ENCODE measurements at regions not wholly inside any gene's neighbourhood (a gene's known extent, or its start where the extent isn't known, plus 50 kb on each side); places are given as distances from the start of the nearest gene placed in this dataset.

- ChIA-PET POLR2A (no interaction called here), CTCF (no interaction called here)
- no peak for TF ChIP-seq FOXM1 (IDR thresholded peaks at IDR 0.05; ENCODE audit: borderline replicate concordance)
- TF ChIP-seq BHLHE40 (IDR thresholded peaks at IDR 0.05; ENCODE audit: borderline replicate concordance), result no peak
- TF ChIP-seq SUZ12 (IDR thresholded peaks at IDR 0.05), result no peak
- TF ChIP-seq ZNF384 (IDR thresholded peaks at IDR 0.05), result no peak
- TF ChIP-seq CTBP1 (IDR thresholded peaks at IDR 0.05; ENCODE audit: borderline replicate concordance), result no peak
- TF ChIP-seq FOXA1 (IDR thresholded peaks at IDR 0.05), result no peak
- no peak for TF ChIP-seq L3MBTL2 (conservative IDR thresholded peaks at IDR 0.05)
- TF ChIP-seq ELF4 (IDR thresholded peaks at IDR 0.05), result no peak
- TF ChIP-seq LEF1 (IDR thresholded peaks at IDR 0.05; ENCODE audit: borderline replicate concordance), result no peak
- TF ChIP-seq ARNT (IDR thresholded peaks at IDR 0.05), result no peak
- no peak for TF ChIP-seq TARDBP (IDR thresholded peaks at IDR 0.05)
- no peak for TF ChIP-seq PKNOX1 (IDR thresholded peaks at IDR 0.05)
- TF ChIP-seq SP1 (IDR thresholded peaks at IDR 0.05), result no peak
- TF ChIP-seq NFRKB (IDR thresholded peaks at IDR 0.05), result no peak
- no peak for TF ChIP-seq FOXK2 (IDR thresholded peaks at IDR 0.05)
- DNase-seq (ENCODE audit: extremely low spot score), result no peak
Measured at GRCh38 chr14:28057359-28058296, 709.0 kb upstream of the FOXG1 start.

- no peak for DNase-seq (ENCODE audit: extremely low spot score)
- ChIA-PET CTCF (no interaction called here), POLR2A (no interaction called here)
- no peak for TF ChIP-seq TARDBP (IDR thresholded peaks at IDR 0.05)
- no peak for TF ChIP-seq PKNOX1 (IDR thresholded peaks at IDR 0.05)
- TF ChIP-seq CTBP1 (IDR thresholded peaks at IDR 0.05; ENCODE audit: borderline replicate concordance), result no peak
- TF ChIP-seq FOXK2 (IDR thresholded peaks at IDR 0.05), result no peak
- no peak for TF ChIP-seq ELF4 (IDR thresholded peaks at IDR 0.05)
- TF ChIP-seq LEF1 (IDR thresholded peaks at IDR 0.05; ENCODE audit: borderline replicate concordance), result no peak
- no peak for TF ChIP-seq NFRKB (IDR thresholded peaks at IDR 0.05)
- no peak for TF ChIP-seq ARNT (IDR thresholded peaks at IDR 0.05)
- no peak for TF ChIP-seq ZNF384 (IDR thresholded peaks at IDR 0.05)
- TF ChIP-seq FOXM1 (IDR thresholded peaks at IDR 0.05; ENCODE audit: borderline replicate concordance), result no peak
- no peak for TF ChIP-seq BHLHE40 (IDR thresholded peaks at IDR 0.05; ENCODE audit: borderline replicate concordance)
- no peak for TF ChIP-seq SUZ12 (IDR thresholded peaks at IDR 0.05)
- no peak for TF ChIP-seq HDGF (IDR thresholded peaks at IDR 0.05; ENCODE audit: borderline replicate concordance)
- no peak for TF ChIP-seq FOXA1 (IDR thresholded peaks at IDR 0.05)
- TF ChIP-seq SP1 (IDR thresholded peaks at IDR 0.05), result no peak
- TF ChIP-seq L3MBTL2 (conservative IDR thresholded peaks at IDR 0.05), result no peak
Measured at GRCh38 chr14:28059254-28059653, 707.3 kb upstream of the FOXG1 start.

GRCh38 chr14:28061006-28061405 is 705.6 kb upstream of the FOXG1 start:
- POLR2A ChIA-PET, result no interaction called here
- no peak for TF ChIP-seq SP1 (IDR thresholded peaks at IDR 0.05)
- TF ChIP-seq PKNOX1 (IDR thresholded peaks at IDR 0.05), result no peak
- no peak for TF ChIP-seq FOXA1 (IDR thresholded peaks at IDR 0.05)
- TF ChIP-seq ELF4 (IDR thresholded peaks at IDR 0.05), result no peak
- TF ChIP-seq LEF1 (IDR thresholded peaks at IDR 0.05; ENCODE audit: borderline replicate concordance), result no peak
- no peak for TF ChIP-seq HDGF (IDR thresholded peaks at IDR 0.05; ENCODE audit: borderline replicate concordance)
- no peak for TF ChIP-seq CTBP1 (IDR thresholded peaks at IDR 0.05; ENCODE audit: borderline replicate concordance)
- no peak for TF ChIP-seq FOXK2 (IDR thresholded peaks at IDR 0.05)
- no peak for TF ChIP-seq SUZ12 (IDR thresholded peaks at IDR 0.05)
- no peak for TF ChIP-seq FOXM1 (IDR thresholded peaks at IDR 0.05; ENCODE audit: borderline replicate concordance)
- TF ChIP-seq L3MBTL2 (conservative IDR thresholded peaks at IDR 0.05), result no peak
- no peak for TF ChIP-seq BHLHE40 (IDR thresholded peaks at IDR 0.05; ENCODE audit: borderline replicate concordance)
- no peak for TF ChIP-seq ARNT (IDR thresholded peaks at IDR 0.05)
- no peak for TF ChIP-seq ZNF384 (IDR thresholded peaks at IDR 0.05)
- TF ChIP-seq NFRKB (IDR thresholded peaks at IDR 0.05), result no peak
- CTCF ChIA-PET, result no interaction called here
- DNase-seq (ENCODE audit: extremely low spot score), result no peak

GRCh38 chr14:28077021-28077420 is 689.6 kb upstream of the FOXG1 start:
- TF ChIP-seq FOXA1 (IDR thresholded peaks at IDR 0.05) (no peak), BHLHE40 (IDR thresholded peaks at IDR 0.05; ENCODE audit: borderline replicate concordance) (no peak), PKNOX1 (IDR thresholded peaks at IDR 0.05) (no peak), ZNF384 (IDR thresholded peaks at IDR 0.05) (no peak), ARNT (IDR thresholded peaks at IDR 0.05) (no peak), TARDBP (IDR thresholded peaks at IDR 0.05) (no peak), FOXK2 (IDR thresholded peaks at IDR 0.05) (no peak), FOXM1 (IDR thresholded peaks at IDR 0.05; ENCODE audit: borderline replicate concordance) (no peak), ELF4 (IDR thresholded peaks at IDR 0.05) (no peak), SUZ12 (IDR thresholded peaks at IDR 0.05) (no peak), L3MBTL2 (conservative IDR thresholded peaks at IDR 0.05) (no peak), LEF1 (IDR thresholded peaks at IDR 0.05; ENCODE audit: borderline replicate concordance) (no peak), SP1 (IDR thresholded peaks at IDR 0.05) (no peak), CTBP1 (IDR thresholded peaks at IDR 0.05; ENCODE audit: borderline replicate concordance) (no peak), HDGF (IDR thresholded peaks at IDR 0.05; ENCODE audit: borderline replicate concordance) (no peak), NFRKB (IDR thresholded peaks at IDR 0.05) (no peak)
- CTCF ChIA-PET, result no interaction called here
- POLR2A ChIA-PET, result no interaction called here
- DNase-seq (ENCODE audit: extremely low spot score), result no peak

GRCh38 chr14:28083389-28083788 is 683.2 kb upstream of the FOXG1 start:
- POLR2A ChIA-PET, result no interaction called here
- TF ChIP-seq PKNOX1 (IDR thresholded peaks at IDR 0.05) (no peak), L3MBTL2 (conservative IDR thresholded peaks at IDR 0.05) (no peak), BHLHE40 (IDR thresholded peaks at IDR 0.05; ENCODE audit: borderline replicate concordance) (no peak), CTBP1 (IDR thresholded peaks at IDR 0.05; ENCODE audit: borderline replicate concordance) (no peak), SP1 (IDR thresholded peaks at IDR 0.05) (no peak), ELF4 (IDR thresholded peaks at IDR 0.05) (no peak), LEF1 (IDR thresholded peaks at IDR 0.05; ENCODE audit: borderline replicate concordance) (no peak), TARDBP (IDR thresholded peaks at IDR 0.05) (no peak), ARNT (IDR thresholded peaks at IDR 0.05) (no peak)
- CTCF ChIA-PET, result no interaction called here
- DNase-seq (ENCODE audit: extremely low spot score), result no peak

All from HEK293T (cell line).